Nucleus accumbens (tissue), 56 donors: ENCODE measurements at regions not wholly inside any gene's neighbourhood (a gene's known extent, or its start where the extent isn't known, plus 50 kb on each side); places are given as distances from the start of the nearest gene placed in this dataset.

Experiments used
- DNase-seq, 56 donors: peaks; one replicate each; lab custom pipeline; 2025; lab: John Stamatoyannopoulos, UW

DNA sequence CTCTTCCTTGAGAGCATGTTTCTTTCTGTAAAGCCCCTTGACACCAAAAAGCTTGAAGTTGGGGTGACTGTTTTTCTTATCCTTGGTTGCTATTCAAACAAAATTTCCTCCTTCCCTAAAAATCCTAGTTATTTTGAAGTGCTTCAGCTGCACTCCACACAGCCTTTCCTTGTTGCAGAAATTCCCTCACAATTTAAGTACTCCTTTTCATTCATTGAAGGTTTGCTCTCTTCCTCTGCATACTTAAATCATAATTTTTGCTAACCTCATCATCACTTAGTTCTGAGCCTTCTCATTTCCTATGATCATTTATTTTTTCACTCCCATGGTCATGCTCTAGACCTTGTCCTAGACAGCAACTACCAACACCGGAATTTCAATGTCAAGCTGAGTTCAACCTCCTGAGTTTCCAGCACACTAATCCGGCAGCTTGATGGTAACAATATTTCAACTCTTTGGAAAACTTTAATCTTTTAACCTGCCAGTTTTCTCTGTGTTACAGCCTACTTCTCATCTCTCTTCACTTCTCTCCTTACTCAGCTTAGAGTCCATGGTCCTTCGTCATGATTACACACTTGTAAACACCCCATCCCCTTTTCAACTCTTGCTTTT is 78.7 kb upstream of the ACTBL2 start:
- no peak for DNase-seq

DNA sequence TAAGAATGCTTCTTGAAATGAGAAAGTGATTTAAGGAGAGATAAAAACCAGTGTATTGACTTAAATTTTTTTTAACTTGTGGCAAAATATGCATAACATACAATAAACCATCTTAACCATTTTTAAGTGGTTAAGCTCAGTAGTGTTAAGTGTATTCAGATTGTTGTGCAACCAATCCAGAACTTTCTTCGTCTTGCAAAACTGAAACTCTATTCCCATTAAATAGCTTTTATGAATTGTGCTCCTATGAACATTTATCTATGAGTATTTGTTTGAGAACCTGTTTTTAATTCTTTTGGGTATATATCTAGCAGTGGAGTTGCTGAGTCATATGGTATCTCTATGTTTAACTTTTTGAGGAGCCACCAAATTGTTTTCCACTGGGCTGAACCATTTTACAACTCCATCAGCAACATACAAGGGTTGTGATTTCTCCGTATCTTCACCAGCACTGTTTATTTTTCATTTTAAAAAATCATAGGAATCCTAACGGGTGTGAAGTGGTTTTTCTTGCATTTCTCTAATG is 76.6 kb upstream of the ACTBL2 start:
- DNase-seq = no peak

DNA sequence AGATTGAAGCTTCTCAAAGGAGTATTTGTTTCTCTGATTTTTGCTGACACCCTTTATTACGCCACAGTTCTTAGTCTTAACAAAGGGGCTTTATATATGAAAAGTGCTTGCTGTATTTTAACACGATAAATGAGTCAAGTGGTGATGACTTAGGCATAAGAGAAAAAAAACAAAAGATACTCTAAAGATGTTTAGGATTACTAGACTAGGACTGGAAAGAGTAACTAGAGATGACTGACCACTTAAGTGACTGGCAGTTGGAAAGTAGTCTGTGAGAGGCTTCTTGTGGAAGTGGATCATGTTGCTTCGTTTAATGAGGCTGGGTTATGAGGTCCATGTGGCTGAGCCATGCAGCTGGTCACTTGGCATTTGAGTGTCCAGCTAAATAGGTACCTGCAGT is 69.4 kb upstream of the ACTBL2 start:
- peak in 2 of 56 donors; percentile 2 to 18 for DNase-seq

DNA sequence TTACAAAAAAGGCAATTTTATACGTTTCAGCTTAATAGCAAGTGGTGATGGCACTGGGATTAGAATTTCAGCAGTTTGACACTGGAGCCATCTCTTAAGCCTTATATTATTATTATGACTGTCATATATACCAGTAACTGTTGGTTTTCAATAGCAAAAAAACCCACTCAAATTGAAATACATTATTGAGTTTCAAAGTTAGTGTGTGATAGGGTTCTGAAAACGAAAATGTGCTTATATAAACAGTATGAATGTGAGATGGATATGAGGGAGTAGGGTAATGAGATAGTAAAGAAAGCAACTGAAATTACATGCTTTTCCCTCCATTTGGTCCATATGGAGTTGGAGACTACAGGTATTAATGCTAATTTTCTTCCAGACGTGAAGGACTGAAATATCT is 68.6 kb upstream of the ACTBL2 start:
- no peak for DNase-seq

DNA sequence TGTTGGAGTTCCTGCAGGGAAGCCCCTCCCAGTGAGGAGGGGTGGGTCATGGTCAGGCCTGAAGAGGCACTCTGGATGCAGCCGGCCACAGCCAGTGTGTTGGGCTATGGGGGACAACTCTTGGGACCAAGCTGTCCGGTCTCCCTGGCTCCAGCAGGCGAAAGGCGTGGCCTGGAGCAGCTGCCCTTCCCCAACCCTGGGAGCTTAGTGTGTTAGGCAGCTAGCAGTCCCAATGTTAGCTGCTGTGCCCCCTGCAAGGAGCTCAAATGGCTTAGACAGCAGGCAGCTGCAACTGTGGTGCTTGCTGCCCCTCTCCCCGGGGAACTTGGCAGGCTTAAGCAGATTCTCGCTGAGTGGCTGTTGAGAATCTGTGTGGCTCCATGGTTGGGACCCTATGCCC is 67.5 kb upstream of the ACTBL2 start:
- DNase-seq = no peak

DNA sequence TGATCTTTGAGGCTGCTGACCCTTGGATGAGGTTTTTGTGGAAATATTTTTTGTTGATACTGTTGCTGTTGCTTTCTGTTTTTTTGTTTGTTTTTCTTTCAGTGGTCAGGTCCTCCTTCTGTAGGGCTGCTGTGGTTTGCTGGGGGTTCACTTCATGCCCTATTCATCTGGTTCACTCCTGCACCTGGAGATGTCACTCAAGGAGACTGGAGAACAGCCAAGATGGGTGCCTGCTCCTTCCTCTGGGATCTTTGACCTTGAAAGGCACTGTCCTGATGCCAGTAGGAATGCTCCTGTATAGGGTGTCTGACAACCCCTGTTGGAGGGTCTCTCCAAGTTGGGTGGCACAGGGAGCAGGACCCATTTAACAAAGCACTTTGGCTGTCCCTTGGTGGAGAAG is 67.0 kb upstream of the ACTBL2 start:
- no peak for DNase-seq

DNA sequence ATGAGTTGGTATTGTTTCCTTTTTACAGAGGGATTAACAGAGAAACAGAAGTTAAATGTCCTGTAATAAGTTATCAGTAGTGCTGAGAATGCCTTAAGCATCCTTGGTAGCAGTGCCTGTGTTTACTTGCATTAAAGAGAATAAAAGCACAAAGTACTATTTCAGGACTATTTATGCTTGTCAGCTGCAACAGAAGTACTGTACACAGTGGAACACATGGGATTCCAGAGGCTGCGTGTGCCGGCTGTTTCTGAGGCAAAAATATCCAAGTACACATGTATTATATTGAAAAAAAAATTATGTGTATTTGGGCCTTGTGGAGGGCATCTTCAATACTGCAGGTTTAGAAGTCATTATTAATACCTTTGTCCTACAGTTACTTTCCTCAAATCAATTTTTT is 58.2 kb upstream of the ACTBL2 start:
- no peak for DNase-seq

DNA sequence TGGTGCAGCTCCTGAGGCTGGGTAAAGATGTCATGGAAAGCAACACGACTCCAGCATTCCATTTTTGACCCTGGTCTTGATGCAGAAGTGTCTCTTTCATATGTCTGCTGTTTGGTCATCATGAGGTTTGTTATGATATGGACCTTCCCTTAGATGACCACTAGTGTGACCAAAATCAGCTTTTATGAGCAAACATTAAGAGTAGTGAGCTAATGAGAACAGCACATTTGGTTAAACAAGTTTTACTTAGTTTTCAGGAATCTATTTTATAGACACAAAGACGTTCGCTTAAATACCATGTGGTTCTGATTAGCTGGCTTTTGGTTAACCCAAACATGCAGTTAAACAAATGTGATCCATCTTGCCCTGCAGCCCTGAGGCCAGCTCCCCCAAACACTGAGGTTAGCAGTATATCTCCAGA is 56.7 kb upstream of the ACTBL2 start:
- no peak for DNase-seq

DNA sequence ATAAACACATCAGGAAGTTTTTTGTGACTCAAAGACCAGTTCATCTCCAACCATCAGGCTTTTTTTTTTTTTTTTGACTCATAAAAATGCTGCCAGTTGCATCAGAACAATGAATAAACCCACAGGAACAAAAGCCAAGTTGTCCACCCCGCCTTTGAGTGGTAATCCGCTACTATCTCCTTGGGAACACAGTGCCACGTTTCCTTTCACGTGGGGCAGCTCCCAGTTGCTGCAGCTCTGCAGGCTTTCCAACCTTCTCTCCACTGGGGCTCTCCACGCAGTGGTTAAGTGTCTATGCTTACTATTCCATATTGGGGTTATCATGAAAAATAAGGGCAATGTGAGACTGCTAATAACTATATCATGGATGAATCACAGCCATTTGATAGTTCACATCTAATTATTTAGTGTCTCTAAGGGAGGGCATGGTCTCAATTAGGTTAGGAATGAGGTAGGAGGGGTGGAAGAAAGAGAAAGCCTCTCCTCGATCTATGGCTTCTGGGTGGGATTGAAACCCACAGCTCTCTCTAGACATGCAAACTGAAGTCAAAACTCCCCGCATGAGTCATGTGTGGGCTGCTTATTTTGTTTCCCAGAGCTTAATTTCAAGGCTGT is 55.8 kb upstream of the ACTBL2 start:
- peak in 40 of 56 donors; percentile 9 to 71 (median 25) for DNase-seq

DNA sequence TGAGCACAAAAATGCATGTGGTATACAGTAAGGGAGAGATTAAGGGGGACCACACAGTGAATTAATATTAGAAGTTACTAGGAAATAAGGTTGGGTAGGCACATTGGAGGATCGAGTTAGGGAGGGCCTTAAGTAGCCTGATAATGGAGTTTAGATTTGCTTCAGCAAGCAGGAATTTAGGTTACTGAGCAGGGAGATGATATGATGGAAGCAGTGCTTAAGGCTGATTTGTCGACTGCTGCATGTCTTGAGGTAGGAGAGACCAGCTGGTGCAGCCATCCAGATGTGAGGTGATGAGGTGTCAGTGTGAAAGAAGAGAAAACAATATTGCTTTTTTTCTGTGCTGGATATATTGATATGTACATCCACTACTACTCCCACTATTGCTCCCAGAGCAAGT is 55.2 kb upstream of the ACTBL2 start:
- DNase-seq = no peak

DNA sequence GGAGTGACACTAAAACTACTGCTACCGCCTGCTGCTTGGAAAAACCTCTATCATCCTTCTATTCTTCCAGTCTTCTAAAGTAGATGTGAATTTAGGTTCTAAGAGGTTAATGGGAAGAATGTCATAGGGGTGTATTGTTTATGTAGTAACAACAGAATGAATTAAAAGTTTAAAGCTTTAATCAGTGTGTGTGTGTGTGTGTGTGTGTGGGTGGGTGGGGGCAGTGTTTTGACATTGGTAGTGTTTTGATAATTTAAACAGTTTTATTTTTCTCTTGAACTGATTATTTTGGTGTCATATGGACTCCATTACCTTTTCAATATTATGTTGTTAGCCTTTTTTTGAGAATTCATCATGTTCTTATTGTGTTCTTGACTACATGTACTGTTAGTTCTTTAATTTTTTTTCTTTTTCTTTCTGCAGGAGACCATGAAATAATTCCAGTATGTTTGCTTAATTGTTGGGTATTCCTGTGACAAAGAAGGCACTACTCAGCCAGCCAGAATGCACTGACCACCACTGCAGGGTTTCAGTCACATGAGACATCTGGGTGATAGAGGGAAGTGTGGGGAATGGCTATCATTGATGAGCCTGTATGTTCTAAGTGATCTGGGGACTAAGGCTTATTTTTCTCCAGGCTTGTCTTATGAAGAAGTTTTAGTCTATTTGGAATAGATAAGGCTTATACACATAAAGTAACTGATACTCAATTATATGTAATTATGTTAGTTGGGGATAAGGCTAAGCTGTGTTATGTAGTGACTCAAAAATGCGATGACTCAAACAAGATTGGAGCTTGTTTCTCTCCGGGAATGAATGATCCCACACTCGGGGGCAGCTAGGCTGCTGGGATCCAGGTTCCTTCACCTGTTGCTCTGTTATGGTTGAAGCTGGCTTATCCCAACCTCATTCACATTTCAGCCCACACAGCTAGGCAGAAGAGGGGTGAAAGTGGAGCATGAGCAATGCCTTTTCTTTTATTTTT is 50.2 kb upstream of the ACTBL2 start:
- DNase-seq = peak in 9 of 56 donors; percentile 4 to 39 (median 25)
